Progenitor cell of endocrine pancreas (in vitro differentiated cells): ENCODE measurements at regions not wholly inside any gene's neighbourhood (a gene's known extent, or its start where the extent isn't known, plus 50 kb on each side); places are given as distances from the start of the nearest gene placed in this dataset.

ENCODE experiments used
- DNase-seq: peaks from one replicate; pipeline ENCODE4 v3.0.0; 2021; ENCODE audit warnings: low spot score; ENCODE audit not compliant: unreplicated experiment
- H3K27ac Mint-ChIP-seq: 2 replicates; pipeline ENCODE4 v1.8.0; 2021; ENCODE audit warnings: mild to moderate bottlenecking, moderate library complexity, mixed read lengths
- H3K27me3 Mint-ChIP-seq: 2 replicates; pipeline ENCODE4 v1.8.0; 2021; ENCODE audit warnings: mixed read lengths
- H3K36me3 Mint-ChIP-seq: 2 replicates; pipeline ENCODE4 v1.8.0; 2022; ENCODE audit warnings: mixed read lengths; ENCODE audit not compliant: insufficient read depth
- H3K4me1 Mint-ChIP-seq: 2 replicates; pipeline ENCODE4 v1.8.0; 2021; ENCODE audit warnings: low read depth, mixed read lengths
- H3K4me3 Mint-ChIP-seq: 2 replicates; pipeline ENCODE4 v1.8.0; 2021; ENCODE audit warnings: low read depth, mild to moderate bottlenecking, moderate library complexity, mixed read lengths
- H3K9me3 Mint-ChIP-seq: 2 replicates; pipeline ENCODE4 v1.8.0; 2021; ENCODE audit warnings: low read depth, mixed read lengths
- TF ChIP-seq, protein P1 (sequence below): fragments of 200-600 bp; sonication (generic); IDR thresholded peaks from one replicate; pipeline ENCODE4 v1.5.0; 2021; ENCODE audit warnings: antibody characterized with exemption, mild to moderate bottlenecking; ENCODE audit not compliant: unreplicated experiment

DNA sequence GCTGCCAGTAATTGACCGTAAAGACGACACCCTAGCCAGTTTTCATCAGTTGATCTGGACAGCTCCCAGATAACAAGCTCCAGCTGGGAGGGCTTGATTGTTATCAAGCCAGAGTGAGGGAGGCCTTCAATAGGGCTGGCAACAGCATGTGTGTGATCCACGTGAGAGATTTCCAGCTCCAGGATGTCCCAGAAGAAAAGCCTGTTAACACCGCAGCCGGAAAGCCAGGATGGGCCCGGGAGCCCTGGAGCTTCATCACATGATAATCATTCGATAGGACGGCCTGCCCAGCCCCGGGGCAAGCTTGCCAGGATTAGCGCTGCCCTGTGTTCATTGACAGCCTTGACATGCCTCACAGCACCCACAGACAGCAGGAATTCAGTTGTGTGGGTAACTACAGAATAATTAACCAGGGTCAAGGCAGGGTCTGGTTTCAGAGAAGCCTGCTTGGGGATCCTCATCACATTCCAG lies 182.5 kb downstream of the C1D start:
- H3K4me1 Mint-ChIP-seq = no peaks in the 10 kb centered on the region
- H3K27me3 Mint-ChIP-seq = peaks cover 54% of the 10 kb centered on the region
- H3K9me3 Mint-ChIP-seq = no peaks in the 10 kb centered on the region
- TF ChIP-seq, protein P1, sequence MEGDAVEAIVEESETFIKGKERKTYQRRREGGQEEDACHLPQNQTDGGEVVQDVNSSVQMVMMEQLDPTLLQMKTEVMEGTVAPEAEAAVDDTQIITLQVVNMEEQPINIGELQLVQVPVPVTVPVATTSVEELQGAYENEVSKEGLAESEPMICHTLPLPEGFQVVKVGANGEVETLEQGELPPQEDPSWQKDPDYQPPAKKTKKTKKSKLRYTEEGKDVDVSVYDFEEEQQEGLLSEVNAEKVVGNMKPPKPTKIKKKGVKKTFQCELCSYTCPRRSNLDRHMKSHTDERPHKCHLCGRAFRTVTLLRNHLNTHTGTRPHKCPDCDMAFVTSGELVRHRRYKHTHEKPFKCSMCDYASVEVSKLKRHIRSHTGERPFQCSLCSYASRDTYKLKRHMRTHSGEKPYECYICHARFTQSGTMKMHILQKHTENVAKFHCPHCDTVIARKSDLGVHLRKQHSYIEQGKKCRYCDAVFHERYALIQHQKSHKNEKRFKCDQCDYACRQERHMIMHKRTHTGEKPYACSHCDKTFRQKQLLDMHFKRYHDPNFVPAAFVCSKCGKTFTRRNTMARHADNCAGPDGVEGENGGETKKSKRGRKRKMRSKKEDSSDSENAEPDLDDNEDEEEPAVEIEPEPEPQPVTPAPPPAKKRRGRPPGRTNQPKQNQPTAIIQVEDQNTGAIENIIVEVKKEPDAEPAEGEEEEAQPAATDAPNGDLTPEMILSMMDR = no peak
- no peak overlapping the region for H3K27ac Mint-ChIP-seq
- no peak for DNase-seq
- H3K36me3 Mint-ChIP-seq = no peaks in the 10 kb centered on the region
- no peak overlapping the region for H3K4me3 Mint-ChIP-seq

DNA sequence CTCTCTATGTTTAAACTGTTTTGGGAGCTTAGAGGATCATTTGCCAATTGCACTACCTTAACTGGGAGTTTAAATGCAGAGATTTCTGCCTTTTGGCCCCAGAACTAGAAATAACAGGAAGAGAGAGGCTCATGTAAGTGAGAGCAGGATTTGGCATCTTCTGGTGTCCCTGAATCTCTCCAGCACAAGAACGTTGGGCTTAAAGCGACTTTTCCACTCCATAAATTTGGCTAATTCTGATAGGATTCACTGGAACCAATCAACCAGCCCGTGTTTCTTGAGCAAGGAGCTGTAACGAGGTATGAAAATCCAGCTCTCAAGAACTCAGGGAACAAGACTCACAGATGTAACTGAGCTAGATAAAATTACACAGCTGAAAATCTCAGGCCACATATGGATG lies 181.0 kb downstream of the C1D start:
- DNase-seq = no peak
- Mint-ChIP-seq H3K27me3 (peaks cover 58% of the 10 kb centered on the region), H3K27ac (no peak overlapping the region), H3K36me3 (no peaks in the 10 kb centered on the region), H3K4me3 (no peak overlapping the region), H3K4me1 (no peaks in the 10 kb centered on the region), H3K9me3 (no peaks in the 10 kb centered on the region)
- TF ChIP-seq, protein P1 = no peak

DNA sequence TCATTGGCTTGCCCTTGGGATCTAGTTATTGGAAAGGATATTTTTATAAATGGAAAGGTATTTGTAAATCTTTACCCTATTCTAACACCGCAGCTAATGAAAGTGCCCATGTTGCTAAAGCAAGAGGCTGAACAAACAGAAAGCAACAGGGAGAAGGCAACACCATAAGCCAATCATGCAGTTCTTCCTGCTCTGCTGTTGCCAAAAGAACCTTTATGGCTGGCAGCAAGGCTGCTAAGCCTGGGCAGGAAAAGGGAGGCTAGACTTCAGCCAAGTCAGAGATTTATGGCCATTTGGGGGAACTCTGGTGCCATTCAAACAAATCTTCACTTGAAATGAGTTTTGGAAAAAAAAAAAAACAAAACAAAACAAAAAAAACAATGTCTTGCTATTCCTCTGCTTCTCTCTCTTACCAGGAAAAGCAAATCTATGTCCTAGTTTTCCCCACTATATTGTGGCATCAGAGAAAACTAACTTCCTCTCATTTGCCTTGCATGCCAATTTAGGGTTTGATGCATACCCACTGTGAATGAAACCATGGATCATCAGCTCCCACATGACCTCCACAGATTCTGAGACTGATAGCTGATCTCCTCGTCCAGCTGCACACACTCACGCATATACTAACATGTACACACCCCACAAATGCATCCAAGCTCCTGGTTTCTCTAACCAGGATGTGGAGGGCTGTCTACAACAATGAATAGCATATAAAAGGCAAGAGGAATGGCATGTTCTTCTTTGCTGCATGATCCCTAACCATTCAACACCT lies 179.3 kb downstream of the C1D start:
- Mint-ChIP-seq H3K36me3 (no peaks in the 10 kb centered on the region), H3K4me1 (no peaks in the 10 kb centered on the region), H3K27ac (no peak overlapping the region), H3K4me3 (no peak overlapping the region), H3K27me3 (peaks cover 56% of the 10 kb centered on the region), H3K9me3 (no peaks in the 10 kb centered on the region)
- no peak for DNase-seq
- TF ChIP-seq, protein P1 = no peak

DNA sequence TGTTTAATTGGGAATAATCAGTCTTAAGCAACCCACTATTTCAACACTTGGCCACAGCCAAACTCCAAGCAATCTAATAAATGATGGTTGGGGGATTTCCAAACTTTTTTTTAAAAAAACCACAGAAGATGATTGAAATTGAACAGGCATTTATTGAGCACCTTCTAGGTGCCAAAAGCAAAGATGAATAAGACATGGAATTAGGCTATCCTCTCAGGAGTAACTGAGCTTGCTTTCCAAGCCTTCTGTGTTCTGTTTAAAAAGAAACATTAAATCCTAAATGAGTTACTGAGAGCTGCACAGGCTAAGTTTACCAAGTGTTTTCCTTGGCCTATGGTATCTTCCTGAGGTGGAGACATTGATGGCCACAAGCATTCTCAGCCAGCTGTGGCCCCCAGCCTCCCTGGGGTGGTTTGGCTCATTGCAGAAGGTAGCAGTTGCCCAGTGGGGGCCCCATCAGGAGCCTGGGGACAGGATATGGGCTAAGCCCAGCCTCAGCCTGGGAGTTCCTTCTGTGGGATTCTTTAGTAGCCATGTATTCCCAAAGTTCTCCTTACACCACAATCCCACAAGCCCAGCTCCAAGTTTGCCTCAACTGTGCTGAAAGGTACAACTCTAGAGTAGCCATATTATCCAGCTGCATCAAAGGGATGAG lies 174.3 kb downstream of the C1D start:
- DNase-seq = no peak
- H3K27ac Mint-ChIP-seq = no peak overlapping the region
- TF ChIP-seq, protein P1 = no peak
- H3K27me3 Mint-ChIP-seq = peaks cover 66% of the 10 kb centered on the region
- H3K4me1 Mint-ChIP-seq = peaks cover 8% of the 10 kb centered on the region
- H3K36me3 Mint-ChIP-seq = no peaks in the 10 kb centered on the region
- no peaks in the 10 kb centered on the region for H3K9me3 Mint-ChIP-seq
- no peak overlapping the region for H3K4me3 Mint-ChIP-seq

DNA sequence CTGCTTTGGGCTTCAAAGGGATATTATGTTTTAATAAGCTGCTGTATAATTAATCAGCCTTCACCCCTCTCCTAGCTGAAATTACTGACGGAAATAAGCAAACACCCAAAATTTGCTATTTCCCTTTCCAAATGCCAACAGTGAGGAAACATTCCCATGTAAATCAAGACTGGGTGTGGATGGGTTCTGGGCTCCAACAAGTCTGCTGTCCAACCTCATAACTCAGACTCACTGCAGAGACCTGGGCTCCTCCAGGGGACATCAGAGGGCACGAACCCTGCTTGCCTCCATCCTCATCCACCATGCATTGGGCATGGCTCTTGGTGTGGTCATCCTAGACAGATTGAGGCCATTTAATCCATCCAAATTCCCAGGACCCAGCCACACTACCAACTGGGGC lies 173.7 kb downstream of the C1D start:
- DNase-seq = no peak
- H3K27ac Mint-ChIP-seq = no peak overlapping the region
- TF ChIP-seq, protein P1 = no peak
- peaks cover 3% of the 10 kb centered on the region for H3K9me3 Mint-ChIP-seq
- peaks cover 66% of the 10 kb centered on the region for H3K27me3 Mint-ChIP-seq
- no peak overlapping the region for H3K4me3 Mint-ChIP-seq
- H3K4me1 Mint-ChIP-seq = peaks cover 8% of the 10 kb centered on the region
- no peaks in the 10 kb centered on the region for H3K36me3 Mint-ChIP-seq
